GM21515 (cell line): ENCODE measurements at regions not wholly inside any gene's neighbourhood (a gene's known extent, or its start where the extent isn't known, plus 50 kb on each side); places are given as distances from the start of the nearest gene placed in this dataset.
"Not testable (repeated sequence)": the region's sequence is repeated elsewhere in the genome, so short reads cannot be mapped to it uniquely, and the experiment has no call there.

Experiments used
- ATAC-seq: cut with Tn5 transposase; IDR thresholded peaks from one replicate; pipeline ENCODE4 v1.9.1; 2021; ENCODE audit not compliant: unreplicated experiment

- no peak for ATAC-seq
These were observed 109.2 kb downstream of the GJA1 start for GRCh38 chr6:121544691-121545090.

- no peak for ATAC-seq
These were observed 112.7 kb downstream of the GJA1 start for GRCh38 chr6:121548131-121548530.

GRCh38 chr6:121549736-121550135 lies 114.3 kb downstream of the GJA1 start:
- no peak for ATAC-seq

GRCh38 chr6:121550491-121551010 lies 115.1 kb downstream of the GJA1 start:
- ATAC-seq = no peak

- no peak for ATAC-seq
These were observed 119.8 kb downstream of the GJA1 start for GRCh38 chr6:121555201-121555600.

- ATAC-seq = not testable (repeated sequence)
These were observed 120.7 kb downstream of the GJA1 start for GRCh38 chr6:121556149-121556548.

- no peak for ATAC-seq
These were observed 121.9 kb downstream of the GJA1 start for GRCh38 chr6:121557146-121557940.

GRCh38 chr6:121559611-121560269 lies 124.3 kb downstream of the GJA1 start:
- no peak for ATAC-seq

GRCh38 chr6:121560476-121560875 lies 125.0 kb downstream of the GJA1 start:
- ATAC-seq = no peak

GRCh38 chr6:121563286-121563685 lies 127.8 kb downstream of the GJA1 start:
- ATAC-seq = no peak

- not testable (repeated sequence) for ATAC-seq
These were observed 129.1 kb downstream of the GJA1 start for GRCh38 chr6:121564529-121564928.

- no peak for ATAC-seq
These were observed 136.0 kb downstream of the GJA1 start for GRCh38 chr6:121571455-121571854.

GRCh38 chr6:121573481-121573880 lies 138.0 kb downstream of the GJA1 start:
- no peak for ATAC-seq

GRCh38 chr6:121578216-121578615 lies 142.8 kb downstream of the GJA1 start:
- no peak for ATAC-seq

GRCh38 chr6:121579478-121579877 lies 144.0 kb downstream of the GJA1 start:
- ATAC-seq = no peak

- ATAC-seq = no peak
These were observed 145.9 kb downstream of the GJA1 start for GRCh38 chr6:121581327-121581726.

GRCh38 chr6:121582262-121582661 lies 146.8 kb downstream of the GJA1 start:
- ATAC-seq = no peak

- no peak for ATAC-seq
These were observed 149.3 kb downstream of the GJA1 start for GRCh38 chr6:121584586-121585369.

- ATAC-seq = no peak
These were observed 155.0 kb downstream of the GJA1 start for GRCh38 chr6:121590438-121590837.

GRCh38 chr6:121590916-121591315 lies 155.5 kb downstream of the GJA1 start:
- ATAC-seq = no peak

- ATAC-seq = no peak
These were observed 157.0 kb downstream of the GJA1 start for GRCh38 chr6:121592261-121592935.
